AML-193 (cell line): ENCODE measurements at regions not wholly inside any gene's neighbourhood (a gene's known extent, or its start where the extent isn't known, plus 50 kb on each side); places are given as distances from the start of the nearest gene placed in this dataset.

Experiments used
- DNase-seq, 2 experiments: peaks; one replicate each; lab custom pipeline; 2025; lab: John Stamatoyannopoulos, UW

GRCh38 chr9:24488896-24489295 is 56.8 kb downstream of the IZUMO3 start:
- no peak for DNase-seq

GRCh38 chr9:24487946-24488345 is 57.8 kb downstream of the IZUMO3 start:
- no peak for DNase-seq

- DNase-seq, result no peak
Observed at GRCh38 chr9:24487250-24487861, 58.3 kb downstream of the IZUMO3 start.

GRCh38 chr9:24479361-24480059 is 66.2 kb downstream of the IZUMO3 start:
- DNase-seq, result no peak

GRCh38 chr9:24464319-24464951 is 81.3 kb downstream of the IZUMO3 start:
- DNase-seq, result no peak

GRCh38 chr9:24462951-24463350 is 82.7 kb downstream of the IZUMO3 start:
- DNase-seq, result no peak

GRCh38 chr9:24460781-24461180 is 84.9 kb downstream of the IZUMO3 start:
- no peak for DNase-seq

- no peak for DNase-seq
Observed at GRCh38 chr9:24459953-24460352, 85.7 kb downstream of the IZUMO3 start.

GRCh38 chr9:24451346-24451745 is 94.4 kb downstream of the IZUMO3 start:
- no peak for DNase-seq

GRCh38 chr9:24449976-24450375 is 95.7 kb downstream of the IZUMO3 start:
- no peak for DNase-seq

GRCh38 chr9:24439456-24439855 is 106.2 kb downstream of the IZUMO3 start:
- no peak for DNase-seq

- no peak for DNase-seq
Observed at GRCh38 chr9:24438876-24439275, 106.8 kb downstream of the IZUMO3 start.

GRCh38 chr9:24436761-24437160 is 108.9 kb downstream of the IZUMO3 start:
- no peak for DNase-seq

GRCh38 chr9:24434183-24434582 is 111.5 kb downstream of the IZUMO3 start:
- no peak for DNase-seq

GRCh38 chr9:24416136-24416535 is 129.6 kb downstream of the IZUMO3 start:
- no peak for DNase-seq

- DNase-seq, result no peak
Observed at GRCh38 chr9:24413651-24414050, 132.0 kb downstream of the IZUMO3 start.

- no peak for DNase-seq
Observed at GRCh38 chr9:24398466-24398865, 147.2 kb downstream of the IZUMO3 start.

GRCh38 chr9:24391095-24391494 is 154.6 kb downstream of the IZUMO3 start:
- no peak for DNase-seq

GRCh38 chr9:24385077-24385476 is 160.6 kb downstream of the IZUMO3 start:
- DNase-seq, result no peak

GRCh38 chr9:24382566-24382965 is 163.1 kb downstream of the IZUMO3 start:
- no peak for DNase-seq

- no peak for DNase-seq
Observed at GRCh38 chr9:24381205-24381604, 164.5 kb downstream of the IZUMO3 start.

GRCh38 chr9:24359046-24359445 is 186.7 kb downstream of the IZUMO3 start:
- no peak for DNase-seq

GRCh38 chr9:24351973-24352372 is 193.7 kb downstream of the IZUMO3 start:
- no peak for DNase-seq
